K562 (cell line): ENCODE measurements at regions not wholly inside any gene's neighbourhood (a gene's known extent, or its start where the extent isn't known, plus 50 kb on each side); places are given as distances from the start of the nearest gene placed in this dataset.

Experiments used
- RFX5 ChIP-seq: IDR thresholded peaks from 2 replicates; pipeline ENCODE4 v1.6.1; 2011; ENCODE audit warnings: low read depth, mild to moderate bottlenecking, improper control_type of control experiment, low read length
- SIX5 ChIP-seq, 2 experiments: IDR thresholded peaks; 2 replicates each; pipeline ENCODE4 v1.6.1; 2011; ENCODE audit warnings: low read length in 2 of 2, borderline replicate concordance in 1 of 2, low read depth in 1 of 2, mild to moderate bottlenecking in 1 of 2, moderate library complexity in 1 of 2; ENCODE audit not compliant: insufficient read depth in 1 of 2
- TEAD4 ChIP-seq, 2 experiments: sonication (generic) in 1 of 2; formaldehyde crosslinking in 1 of 2; IDR thresholded peaks; 2 replicates each; pipeline versions ENCODE4 v1.6.1 to v1.8.0; 2012 to 2022; ENCODE audit warnings: borderline replicate concordance in 1 of 2, inconsistent platforms in 1 of 2, low read length in 1 of 2, mild to moderate bottlenecking in 1 of 2, missing genetic modification reagents in 1 of 2
- TF ChIP-seq, protein P1 (sequence below), 3 experiments: IDR thresholded peaks in 2 of 3; conservative IDR thresholded peaks in 1 of 3; 2 replicates each; pipeline ENCODE4 v1.5.1; 2011 to 2012; ENCODE audit warnings: low read length in 3 of 3, mild to moderate bottlenecking in 3 of 3, control low read depth in 2 of 3, improper control_type of control experiment in 1 of 3, inconsistent platforms in 1 of 3, low read depth in 1 of 3, mixed read lengths in 1 of 3, moderate library complexity in 1 of 3; ENCODE audit not compliant: insufficient read depth in 2 of 3
- TF ChIP-seq, protein P2 (sequence below), 3 experiments: fragments of 200-800 bp in 1 of 3; fragments of 250-450 bp in 1 of 3; fragments of 450-650 bp in 1 of 3; sonication (Bioruptor Pico) in 1 of 3; sonication (Bioruptor generic) in 1 of 3; formaldehyde crosslinking in 1 of 3; IDR thresholded peaks; 2 replicates each; pipeline versions ENCODE4 v1.6.1 to v1.8.0; 2016 to 2022; ENCODE audit warnings: mild to moderate bottlenecking in 2 of 3, missing genetic modification characterization in 2 of 3, missing compliant biosample characterization in 1 of 3, moderate library complexity in 1 of 3

- TF ChIP-seq, protein P1, sequence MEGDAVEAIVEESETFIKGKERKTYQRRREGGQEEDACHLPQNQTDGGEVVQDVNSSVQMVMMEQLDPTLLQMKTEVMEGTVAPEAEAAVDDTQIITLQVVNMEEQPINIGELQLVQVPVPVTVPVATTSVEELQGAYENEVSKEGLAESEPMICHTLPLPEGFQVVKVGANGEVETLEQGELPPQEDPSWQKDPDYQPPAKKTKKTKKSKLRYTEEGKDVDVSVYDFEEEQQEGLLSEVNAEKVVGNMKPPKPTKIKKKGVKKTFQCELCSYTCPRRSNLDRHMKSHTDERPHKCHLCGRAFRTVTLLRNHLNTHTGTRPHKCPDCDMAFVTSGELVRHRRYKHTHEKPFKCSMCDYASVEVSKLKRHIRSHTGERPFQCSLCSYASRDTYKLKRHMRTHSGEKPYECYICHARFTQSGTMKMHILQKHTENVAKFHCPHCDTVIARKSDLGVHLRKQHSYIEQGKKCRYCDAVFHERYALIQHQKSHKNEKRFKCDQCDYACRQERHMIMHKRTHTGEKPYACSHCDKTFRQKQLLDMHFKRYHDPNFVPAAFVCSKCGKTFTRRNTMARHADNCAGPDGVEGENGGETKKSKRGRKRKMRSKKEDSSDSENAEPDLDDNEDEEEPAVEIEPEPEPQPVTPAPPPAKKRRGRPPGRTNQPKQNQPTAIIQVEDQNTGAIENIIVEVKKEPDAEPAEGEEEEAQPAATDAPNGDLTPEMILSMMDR (IDR thresholded peaks at IDR 0.05 in 2 of 3, conservative IDR thresholded peaks at IDR 0.05 in 1 of 3; ENCODE audit: insufficient read depth in 2 of 3, low read depth in 1 of 3, low read length in 3 of 3), result no peak
- no peak for TF ChIP-seq RFX5
- no peak for TF ChIP-seq TEAD4 (IDR thresholded peaks at IDR 0.05; ENCODE audit: low read length)
- no peak for TF ChIP-seq TEAD4 (CRISPR knock-in tag; IDR thresholded peaks at IDR 0.05; ENCODE audit: borderline replicate concordance)
- no peak for TF ChIP-seq SIX5 (IDR thresholded peaks at IDR 0.05; ENCODE audit: borderline replicate concordance in 1 of 2, insufficient read depth in 1 of 2, low read depth in 1 of 2, low read length in 2 of 2)
- TF ChIP-seq, protein P2, sequence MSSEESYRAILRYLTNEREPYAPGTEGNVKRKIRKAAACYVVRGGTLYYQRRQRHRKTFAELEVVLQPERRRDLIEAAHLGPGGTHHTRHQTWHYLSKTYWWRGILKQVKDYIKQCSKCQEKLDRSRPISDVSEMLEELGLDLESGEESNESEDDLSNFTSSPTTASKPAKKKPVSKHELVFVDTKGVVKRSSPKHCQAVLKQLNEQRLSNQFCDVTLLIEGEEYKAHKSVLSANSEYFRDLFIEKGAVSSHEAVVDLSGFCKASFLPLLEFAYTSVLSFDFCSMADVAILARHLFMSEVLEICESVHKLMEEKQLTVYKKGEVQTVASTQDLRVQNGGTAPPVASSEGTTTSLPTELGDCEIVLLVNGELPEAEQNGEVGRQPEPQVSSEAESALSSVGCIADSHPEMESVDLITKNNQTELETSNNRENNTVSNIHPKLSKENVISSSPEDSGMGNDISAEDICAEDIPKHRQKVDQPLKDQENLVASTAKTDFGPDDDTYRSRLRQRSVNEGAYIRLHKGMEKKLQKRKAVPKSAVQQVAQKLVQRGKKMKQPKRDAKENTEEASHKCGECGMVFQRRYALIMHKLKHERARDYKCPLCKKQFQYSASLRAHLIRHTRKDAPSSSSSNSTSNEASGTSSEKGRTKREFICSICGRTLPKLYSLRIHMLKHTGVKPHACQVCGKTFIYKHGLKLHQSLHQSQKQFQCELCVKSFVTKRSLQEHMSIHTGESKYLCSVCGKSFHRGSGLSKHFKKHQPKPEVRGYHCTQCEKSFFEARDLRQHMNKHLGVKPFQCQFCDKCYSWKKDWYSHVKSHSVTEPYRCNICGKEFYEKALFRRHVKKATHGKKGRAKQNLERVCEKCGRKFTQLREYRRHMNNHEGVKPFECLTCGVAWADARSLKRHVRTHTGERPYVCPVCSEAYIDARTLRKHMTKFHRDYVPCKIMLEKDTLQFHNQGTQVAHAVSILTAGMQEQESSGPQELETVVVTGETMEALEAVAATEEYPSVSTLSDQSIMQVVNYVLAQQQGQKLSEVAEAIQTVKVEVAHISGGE (CRISPR knock-in tag; IDR thresholded peaks at IDR 0.05), result no peak
Observed at GRCh38 chr9:7451062-7451461, 348.5 kb downstream of the DMAC1 start.
